Activated CD4-positive, alpha-beta T cell treated with anti-CD3 and anti-CD28 coated beads for 36 hours (primary cell): ENCODE measurements at regions not wholly inside any gene's neighbourhood (a gene's known extent, or its start where the extent isn't known, plus 50 kb on each side); places are given as distances from the start of the nearest gene placed in this dataset.

Experiments used
- ATAC-seq: fragments of 200-7000 bp; cut with Tn5 transposase; one replicate; pipeline ENCODE4 v1.10.0; 2021; ENCODE audit warnings: mild to moderate bottlenecking, moderate library complexity
- CTCF ChIA-PET: fragments of 350-600 bp; sonication (Branson Sonifier 250); formaldehyde crosslinking; loops from one replicate; lab custom pipeline; 2021; ENCODE audit warnings: antibody characterized with exemption; lab: Charles Lee
- POLR2A ChIA-PET: fragments of 350-600 bp; sonication (Branson Sonifier 250); formaldehyde crosslinking; loops from one replicate; lab custom pipeline; 2021; ENCODE audit warnings: antibody characterized with exemption, inconsistent platforms; lab: Charles Lee
- DNase-seq: peaks from one replicate; pipeline ENCODE4 v3.0.0-alpha.2; 2020
- H3K27ac Mint-ChIP-seq: one replicate; pipeline ENCODE4 v1.8.0; 2021; ENCODE audit warnings: mixed read lengths
- H3K27me3 Mint-ChIP-seq: one replicate; pipeline ENCODE4 v1.8.0; 2021; ENCODE audit warnings: mixed read lengths
- H3K36me3 Mint-ChIP-seq: one replicate; pipeline ENCODE4 v1.8.0; 2021; ENCODE audit warnings: low read depth, mixed read lengths
- H3K4me1 Mint-ChIP-seq: one replicate; pipeline ENCODE4 v1.8.0; 2021; ENCODE audit warnings: mixed read lengths
- H3K4me3 Mint-ChIP-seq: one replicate; pipeline ENCODE4 v1.8.0; 2021; ENCODE audit warnings: mild to moderate bottlenecking, moderate library complexity, mixed read lengths
- H3K9me3 Mint-ChIP-seq: one replicate; pipeline ENCODE4 v1.8.0; 2021; ENCODE audit warnings: low read depth, mixed read lengths
- intact Hi-C, 2 experiments: fragments of 100-400 bp; cut with DNase I in 1 of 2; cut with micrococcal nuclease in 1 of 2; formaldehyde crosslinking; loops; one replicate each; pipeline versions ENCODE4 v1.14.2 to v1.15.1; 2022 to 2024; cut with DNase I, micrococcal nuclease

GRCh38 chr2:234195516-234195915 is 145.0 kb downstream of the SPP2 start:
- DNase-seq, result no peak
- H3K4me1 Mint-ChIP-seq, result no peaks in the 10 kb centered on the region

GRCh38 chr2:234193977-234194563 is 143.6 kb downstream of the SPP2 start:
- no peaks in the 10 kb centered on the region for H3K36me3 Mint-ChIP-seq
- CTCF ChIA-PET, result interaction anchor here (1.0 kb wide), 1 partner anchor 307 kb away, joined by 3 read pairs; no protein-coding TSS in a partner anchor
- H3K4me1 Mint-ChIP-seq, result no peaks in the 10 kb centered on the region
- no peak for DNase-seq
- H3K4me3 Mint-ChIP-seq, result no peak overlapping the region
- no peak overlapping the region for H3K27ac Mint-ChIP-seq
- no peak for ATAC-seq
- peaks cover 2% of the 10 kb centered on the region for H3K9me3 Mint-ChIP-seq
- POLR2A ChIA-PET, result interaction anchor here (0.5 to 0.7 kb wide), 2 partner anchors 13 to 101 kb away, joined by 3 to 5 read pairs; no protein-coding TSS in a partner anchor
- intact Hi-C loops, result no loop called here
- peaks cover 2% of the 10 kb centered on the region for H3K27me3 Mint-ChIP-seq

More at GRCh38 chr2:234195516-234195915, 145.0 kb downstream of the SPP2 start:
- Mint-ChIP-seq H3K36me3 (no peaks in the 10 kb centered on the region), H3K4me3 (no peak overlapping the region), H3K9me3 (peaks cover 2% of the 10 kb centered on the region), H3K27me3 (no peaks in the 10 kb centered on the region), H3K27ac (no peak overlapping the region)
- ChIA-PET CTCF (interaction anchor here (0.8 kb wide), 1 partner anchor 19 kb away, joined by 3 read pairs; no protein-coding TSS in a partner anchor), POLR2A (no interaction called here)
- intact Hi-C loops, result no loop called here
- no peak for ATAC-seq

GRCh38 chr2:234191819-234192407 is 141.4 kb downstream of the SPP2 start:
- no peaks in the 10 kb centered on the region for H3K4me1 Mint-ChIP-seq

GRCh38 chr2:234189786-234190300 is 139.3 kb downstream of the SPP2 start:
- no peak for DNase-seq
- Mint-ChIP-seq H3K27ac (no peak overlapping the region), H3K4me1 (no peaks in the 10 kb centered on the region), H3K9me3 (peaks cover 2% of the 10 kb centered on the region), H3K27me3 (peaks cover 2% of the 10 kb centered on the region), H3K4me3 (no peak overlapping the region), H3K36me3 (no peaks in the 10 kb centered on the region)
- ChIA-PET POLR2A (no interaction called here), CTCF (interaction anchor here (0.6 to 1.2 kb wide), 2 partner anchors 311 to 384 kb away, joined by 3 read pairs; no protein-coding TSS in a partner anchor)
- intact Hi-C loops, result no loop called here
- ATAC-seq, result no peak

More at GRCh38 chr2:234191819-234192407, 141.4 kb downstream of the SPP2 start:
- H3K27me3 Mint-ChIP-seq, result peaks cover 2% of the 10 kb centered on the region
- no peak for ATAC-seq
- ChIA-PET POLR2A (no interaction called here), CTCF (no interaction called here)
- no peak for DNase-seq
- intact Hi-C loops, result no loop called here
- peaks cover 2% of the 10 kb centered on the region for H3K9me3 Mint-ChIP-seq
- H3K4me3 Mint-ChIP-seq, result no peak overlapping the region
- H3K27ac Mint-ChIP-seq, result no peak overlapping the region
- H3K36me3 Mint-ChIP-seq, result no peaks in the 10 kb centered on the region

GRCh38 chr2:234189230-234189629 is 138.7 kb downstream of the SPP2 start:
- intact Hi-C loops, result no loop called here
- Mint-ChIP-seq H3K27ac (no peak overlapping the region), H3K9me3 (peaks cover 2% of the 10 kb centered on the region), H3K4me1 (no peaks in the 10 kb centered on the region), H3K27me3 (peaks cover 2% of the 10 kb centered on the region), H3K4me3 (no peak overlapping the region), H3K36me3 (no peaks in the 10 kb centered on the region)
- CTCF ChIA-PET, result interaction anchor here (0.6 to 1.2 kb wide), 3 partner anchors 238 to 385 kb away, joined by 3 to 5 read pairs (median 3); no protein-coding TSS in a partner anchor
- POLR2A ChIA-PET, result no interaction called here
- DNase-seq (no peak), ATAC-seq (no peak)

GRCh38 chr2:234187646-234188174 is 137.2 kb downstream of the SPP2 start:
- intact Hi-C loops, result no loop called here
- H3K27ac Mint-ChIP-seq, result no peak overlapping the region
- ChIA-PET CTCF (interaction anchor here (0.7 kb wide), 1 partner anchor 131 kb away, joined by 3 read pairs; no protein-coding TSS in a partner anchor), POLR2A (no interaction called here)
- DNase-seq (no peak), ATAC-seq (no peak)
- H3K4me3 Mint-ChIP-seq, result no peak overlapping the region
- no peaks in the 10 kb centered on the region for H3K36me3 Mint-ChIP-seq
- H3K9me3 Mint-ChIP-seq, result no peaks in the 10 kb centered on the region
- no peaks in the 10 kb centered on the region for H3K4me1 Mint-ChIP-seq
- peaks cover 2% of the 10 kb centered on the region for H3K27me3 Mint-ChIP-seq

GRCh38 chr2:234181121-234181520 is 130.6 kb downstream of the SPP2 start:
- intact Hi-C loops, result no loop called here
- H3K36me3 Mint-ChIP-seq, result no peaks in the 10 kb centered on the region
- no peaks in the 10 kb centered on the region for H3K4me1 Mint-ChIP-seq
- ChIA-PET POLR2A (interaction anchor here (0.6 kb wide), 1 partner anchor 13 kb away, joined by 5 read pairs; no protein-coding TSS in a partner anchor), CTCF (interaction anchor here (0.6 to 0.8 kb wide), 2 partner anchors 10 to 246 kb away, joined by 3 read pairs; no protein-coding TSS in a partner anchor)
- no peak for DNase-seq
- no peak overlapping the region for H3K4me3 Mint-ChIP-seq
- H3K9me3 Mint-ChIP-seq, result no peaks in the 10 kb centered on the region
- no peaks in the 10 kb centered on the region for H3K27me3 Mint-ChIP-seq
- H3K27ac Mint-ChIP-seq, result no peak overlapping the region
- ATAC-seq, result no peak

- no peaks in the 10 kb centered on the region for H3K9me3 Mint-ChIP-seq
- ChIA-PET POLR2A (no interaction called here), CTCF (no interaction called here)
- no peaks in the 10 kb centered on the region for H3K4me1 Mint-ChIP-seq
- H3K27ac Mint-ChIP-seq, result no peak overlapping the region
- no peaks in the 10 kb centered on the region for H3K36me3 Mint-ChIP-seq
- intact Hi-C loops, result no loop called here
- ATAC-seq (no peak), DNase-seq (no peak)
- no peak overlapping the region for H3K4me3 Mint-ChIP-seq
- no peaks in the 10 kb centered on the region for H3K27me3 Mint-ChIP-seq
Observed at GRCh38 chr2:234179031-234179363, 128.5 kb downstream of the SPP2 start.

GRCh38 chr2:234178330-234179030 is 128.0 kb downstream of the SPP2 start:
- no peak for ATAC-seq
- Mint-ChIP-seq H3K4me1 (no peaks in the 10 kb centered on the region), H3K36me3 (no peaks in the 10 kb centered on the region), H3K4me3 (no peak overlapping the region), H3K27me3 (no peaks in the 10 kb centered on the region), H3K27ac (no peak overlapping the region), H3K9me3 (no peaks in the 10 kb centered on the region)
- peak; percentile 22 for DNase-seq
- intact Hi-C loops, result no loop called here
- POLR2A ChIA-PET, result no interaction called here
- CTCF ChIA-PET, result no interaction called here

GRCh38 chr2:234175649-234176048 is 125.1 kb downstream of the SPP2 start:
- intact Hi-C loops, result no loop called here
- no peak for DNase-seq
- Mint-ChIP-seq H3K36me3 (no peaks in the 10 kb centered on the region), H3K27ac (no peak overlapping the region), H3K4me3 (no peak overlapping the region), H3K9me3 (no peaks in the 10 kb centered on the region), H3K27me3 (no peaks in the 10 kb centered on the region), H3K4me1 (no peaks in the 10 kb centered on the region)
- ChIA-PET POLR2A (no interaction called here), CTCF (no interaction called here)
- no peak for ATAC-seq

- intact Hi-C loops, result no loop called here
- POLR2A ChIA-PET, result no interaction called here
- Mint-ChIP-seq H3K4me3 (no peak overlapping the region), H3K27ac (no peak overlapping the region), H3K27me3 (no peaks in the 10 kb centered on the region), H3K9me3 (no peaks in the 10 kb centered on the region), H3K4me1 (no peaks in the 10 kb centered on the region), H3K36me3 (no peaks in the 10 kb centered on the region)
- no peak for DNase-seq
- no peak for ATAC-seq
- CTCF ChIA-PET, result interaction anchor here (0.6 kb wide), 2 partner anchors 10 to 906 kb away, joined by 3 read pairs; no protein-coding TSS in a partner anchor
Observed at GRCh38 chr2:234174742-234175141, 124.2 kb downstream of the SPP2 start.
